ENCODE measurements at regions not wholly inside any gene's neighbourhood (a gene's known extent, or its start where the extent isn't known, plus 50 kb on each side); places are given as distances from the start of the nearest gene placed in this dataset.

DNA sequence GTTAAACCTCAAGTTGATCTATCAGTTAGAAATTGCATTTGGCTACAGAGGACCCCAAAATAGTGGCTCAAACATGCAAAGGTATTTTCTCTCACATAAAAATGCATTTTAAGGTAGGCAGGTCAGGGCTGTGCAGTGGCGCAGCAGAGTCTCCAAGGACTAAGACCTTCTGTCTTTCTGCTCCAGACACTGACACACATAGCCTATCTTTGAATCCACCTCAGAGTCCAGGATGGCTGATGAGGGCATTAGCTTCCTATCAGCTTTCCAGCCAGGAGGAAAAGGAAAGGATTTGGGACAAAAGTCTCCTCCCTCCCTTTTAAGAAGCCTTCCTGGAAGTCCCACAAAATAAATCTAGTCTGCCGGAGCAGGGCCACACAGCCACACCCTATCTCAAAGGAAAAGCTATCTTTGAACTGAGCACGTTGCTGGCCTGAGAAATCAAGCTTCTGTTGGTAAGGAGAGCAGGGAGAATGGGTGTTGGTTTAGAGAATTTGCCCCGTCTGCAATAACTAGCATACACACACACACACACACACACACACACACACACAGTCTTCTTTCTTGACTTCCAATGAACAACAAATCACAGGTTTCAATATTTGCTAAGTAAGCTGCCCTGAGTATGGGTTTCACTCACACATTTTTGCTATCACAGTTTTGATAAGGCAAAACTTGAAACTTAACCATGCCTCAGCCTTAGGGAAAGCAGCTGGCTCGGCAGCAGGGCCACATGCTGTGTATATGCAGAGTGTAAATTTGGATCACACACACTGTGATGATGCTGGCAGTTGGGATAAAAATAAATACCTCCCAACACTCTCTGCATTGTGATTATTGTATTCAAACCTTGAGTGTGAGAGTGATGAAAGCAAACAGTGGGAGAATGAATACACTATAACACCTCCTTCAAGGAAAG, 116.6 kb upstream of the MAP3K1 start:
- DNase-seq (no peak), ATAC-seq (no peak)
- intact Hi-C loops (cut with DNase I, micrococcal nuclease) = no loop called here

DNA sequence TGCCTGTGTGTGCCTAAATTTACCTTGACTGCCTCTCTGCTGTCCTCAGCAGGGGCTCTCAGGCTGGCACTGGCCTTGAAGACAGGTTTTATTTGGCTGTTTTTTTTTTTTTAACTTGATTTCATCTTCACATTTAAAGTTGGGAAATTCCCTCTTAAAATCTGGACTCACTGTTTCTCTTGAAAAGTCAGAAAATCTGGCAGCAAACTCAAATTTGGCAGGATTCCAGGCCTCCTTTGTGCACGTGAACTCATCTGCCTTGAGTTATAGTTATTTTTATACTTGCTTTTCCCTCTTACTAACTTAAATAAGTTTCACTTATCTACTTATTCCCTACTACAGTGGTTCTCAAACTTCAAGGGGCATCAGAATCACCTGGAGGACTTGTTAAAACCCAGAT, 118.4 kb upstream of the MAP3K1 start:
- intact Hi-C loops (cut with DNase I, micrococcal nuclease) = no loop called here
- DNase-seq = no peak
- ATAC-seq = no peak

DNA sequence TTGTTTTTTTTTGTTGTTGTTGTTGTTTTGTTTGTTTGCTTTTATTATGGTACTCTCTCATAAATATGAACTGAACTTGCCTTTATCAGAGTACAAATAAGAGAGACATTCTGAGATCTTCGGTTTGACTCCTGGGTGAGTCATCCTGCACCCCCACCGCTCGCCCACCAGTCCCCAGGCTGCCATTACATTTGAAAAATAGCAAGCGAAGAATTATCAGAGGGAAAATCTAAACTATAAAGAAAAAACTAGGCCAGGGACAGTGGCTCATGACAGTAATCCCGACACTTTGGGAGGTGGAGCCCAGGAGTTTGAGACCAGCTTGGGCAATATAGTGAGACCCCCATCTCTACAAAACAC, 122.1 kb upstream of the MAP3K1 start:
- intact Hi-C loops (cut with DNase I, micrococcal nuclease) = no loop called here

DNA sequence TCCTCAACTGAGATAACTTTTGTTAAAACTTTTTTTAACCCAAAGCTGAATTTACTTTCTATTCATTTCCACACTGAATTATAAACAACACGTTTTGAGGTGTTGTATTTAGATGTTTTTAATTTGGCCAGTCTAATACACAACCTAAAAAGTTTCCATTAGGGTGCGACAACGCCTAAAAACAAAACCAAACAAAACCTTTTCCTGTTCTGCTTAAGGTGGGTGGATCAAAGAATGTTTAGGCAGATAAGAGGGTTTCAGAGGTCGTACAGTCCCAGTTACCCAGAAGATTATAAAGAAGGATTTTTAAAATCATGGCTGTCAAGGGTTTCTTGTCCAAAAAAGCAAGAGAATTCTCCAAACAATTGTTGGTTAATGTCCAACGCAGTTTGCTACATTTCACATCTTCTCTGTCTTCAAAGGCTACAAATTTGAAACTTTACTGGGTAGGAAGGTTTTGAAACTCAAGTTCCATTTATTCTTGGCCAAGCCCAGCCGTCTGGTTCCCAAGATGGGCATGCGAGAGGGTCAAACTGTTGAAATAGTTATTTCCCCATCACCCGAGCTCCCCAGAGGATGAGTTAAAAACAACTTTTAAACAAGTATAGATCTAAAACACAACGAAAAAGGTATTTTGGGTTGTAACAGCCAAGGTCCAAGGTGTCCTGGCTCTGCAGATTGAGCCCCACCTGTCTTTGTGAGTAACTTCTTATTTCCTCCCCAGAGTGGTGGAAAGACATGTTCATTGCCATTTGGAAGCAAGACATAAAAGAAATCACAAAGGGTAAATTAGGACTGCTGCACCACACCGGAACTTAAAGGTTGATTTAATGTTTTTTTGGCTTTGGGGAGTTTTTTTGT, 122.8 kb upstream of the MAP3K1 start:
- intact Hi-C loops (cut with DNase I, micrococcal nuclease) = no loop called here
- no peak for DNase-seq
- ATAC-seq = no peak

More for the DNA sequence above, 122.1 kb upstream of the MAP3K1 start:
- ATAC-seq (no peak), DNase-seq (no peak)

DNA sequence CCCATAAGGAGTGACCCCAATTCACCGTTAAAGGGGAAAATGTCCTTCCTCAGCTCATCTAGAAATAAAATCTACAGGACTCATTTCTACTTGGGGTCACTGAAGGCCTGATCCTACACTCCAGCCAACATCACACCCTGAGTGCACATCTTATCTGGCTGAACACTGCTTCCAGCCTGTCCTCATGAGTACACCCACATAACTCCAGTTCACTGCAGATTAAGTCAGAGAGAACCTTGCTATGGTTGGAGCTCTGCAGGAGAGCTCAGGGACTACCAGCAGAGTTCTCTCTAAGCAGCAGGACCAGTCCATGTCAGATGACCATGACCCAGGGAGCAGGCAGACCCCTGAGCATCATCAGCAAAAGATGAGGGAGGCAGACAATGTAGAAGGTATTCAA, 126.9 kb upstream of the MAP3K1 start:
- ATAC-seq (no peak), DNase-seq (no peak)
- intact Hi-C loops (cut with DNase I, micrococcal nuclease) = no loop called here

DNA sequence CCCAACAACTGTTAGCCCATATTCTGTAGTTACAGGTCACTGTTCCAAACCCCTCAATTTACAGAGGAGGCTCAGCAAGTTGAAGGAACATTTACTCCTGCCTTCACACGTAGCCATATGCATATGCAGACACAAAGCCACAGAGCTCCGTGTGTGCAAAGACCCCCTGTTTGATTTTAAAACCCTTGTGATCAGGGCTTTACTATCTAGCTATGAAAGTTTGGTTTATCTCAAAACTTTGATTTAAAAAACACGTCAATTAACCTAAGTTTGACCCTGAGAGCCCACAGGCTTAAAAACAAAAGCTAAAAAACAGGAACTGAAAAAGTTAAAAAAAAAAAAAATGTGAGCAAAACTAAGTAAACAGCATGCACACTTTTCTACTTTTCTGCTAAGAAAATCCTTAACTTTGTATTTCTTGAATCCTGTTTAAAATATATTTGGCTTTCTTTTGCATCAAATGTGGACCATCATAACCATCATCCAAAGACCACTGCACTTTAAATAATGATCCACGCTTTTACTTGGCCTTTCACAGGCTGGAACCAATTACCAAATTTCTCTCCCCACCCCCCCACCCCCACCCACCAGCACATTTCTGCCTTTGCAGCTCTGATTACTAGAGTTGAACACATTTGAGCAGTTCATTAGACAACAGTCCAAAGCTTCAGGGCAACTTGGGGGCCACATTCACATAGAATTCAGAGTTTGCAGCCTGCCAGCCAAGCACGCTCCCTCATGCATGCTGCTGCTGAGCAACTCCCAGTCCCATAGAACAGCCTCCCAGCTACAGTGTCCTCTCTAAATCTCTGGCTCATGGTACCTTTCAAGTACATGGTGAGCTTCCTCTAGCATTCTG, 128.8 kb upstream of the MAP3K1 start:
- DNase-seq (no peak), ATAC-seq (no peak)
- intact Hi-C loops (cut with DNase I, micrococcal nuclease) = no loop called here

DNA sequence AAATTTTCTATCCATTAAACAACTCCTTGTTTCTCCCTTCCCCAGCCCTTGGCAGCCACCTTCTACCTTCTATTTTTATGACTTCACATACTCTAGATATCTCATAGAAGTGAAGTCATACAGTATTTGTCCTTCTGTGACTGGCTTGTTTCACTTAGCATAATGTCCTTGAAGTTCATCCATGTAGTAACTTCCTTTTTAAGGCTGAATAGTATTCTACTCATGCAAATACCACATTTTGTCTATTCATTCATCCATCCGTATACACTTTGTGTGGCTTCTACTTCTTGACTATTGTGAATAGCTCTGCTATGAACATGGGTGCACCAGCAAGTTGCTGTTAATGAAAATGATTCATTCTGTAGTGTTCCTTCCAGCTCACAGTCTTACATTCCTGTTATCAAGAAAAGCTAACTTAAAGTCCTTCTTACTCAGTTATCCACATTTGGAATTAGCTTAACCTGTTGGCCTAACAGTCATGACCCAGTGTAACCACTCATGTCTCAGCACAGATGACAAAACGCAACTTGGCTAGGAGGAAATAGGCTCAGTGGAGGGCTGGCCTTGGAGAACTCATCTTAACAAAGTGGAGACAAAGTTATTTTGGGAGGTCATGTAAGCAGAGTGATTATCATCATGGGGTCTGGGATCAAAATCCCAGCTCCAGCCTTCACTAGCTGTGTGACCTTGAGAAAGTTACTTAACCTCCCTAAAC, 129.7 kb upstream of the MAP3K1 start:
- DNase-seq (no peak), ATAC-seq (no peak)
- intact Hi-C loops (cut with DNase I, micrococcal nuclease) = no loop called here

DNA sequence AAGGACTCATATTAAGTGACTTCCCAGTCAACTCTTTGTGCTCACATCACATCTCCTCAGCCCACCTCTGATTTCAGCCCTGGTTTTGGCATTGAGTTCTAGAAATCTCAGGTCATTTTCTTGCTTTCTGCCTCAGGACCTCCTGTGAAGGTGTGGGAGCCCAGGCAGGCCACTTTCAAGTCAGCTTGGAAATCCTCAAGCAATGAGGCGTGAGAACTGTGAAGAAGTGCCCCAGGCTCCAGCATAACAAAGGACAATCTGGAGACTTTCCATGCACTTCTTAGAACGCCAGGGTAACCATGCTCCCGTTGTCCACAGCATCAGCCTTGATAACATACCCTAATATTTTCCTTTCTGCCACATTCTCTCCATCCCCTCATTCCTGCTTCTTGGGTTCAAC, 131.2 kb upstream of the MAP3K1 start:
- intact Hi-C loops (cut with DNase I, micrococcal nuclease) = no loop called here
- DNase-seq (no peak), ATAC-seq (no peak)

DNA sequence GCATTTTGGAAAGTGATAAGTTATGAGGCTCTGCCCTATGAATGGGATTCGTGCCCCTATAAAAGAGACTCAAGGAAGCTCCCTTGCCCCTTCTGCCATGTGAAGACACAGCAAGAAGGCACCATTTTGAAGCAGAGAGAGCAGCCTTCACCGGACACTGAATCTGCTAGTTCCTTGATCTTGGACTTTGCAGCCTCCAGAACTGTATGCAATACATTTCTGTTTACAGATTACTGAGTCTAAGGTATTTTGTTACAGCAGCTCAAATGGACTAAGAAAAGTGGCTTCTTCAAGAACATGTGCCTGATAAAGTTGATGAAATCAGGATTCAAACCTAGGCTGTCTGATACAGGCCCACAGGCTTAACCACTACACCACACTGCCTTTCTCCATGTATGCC, 131.6 kb upstream of the MAP3K1 start:
- intact Hi-C loops (cut with DNase I, micrococcal nuclease) = no loop called here
- ATAC-seq (no peak), DNase-seq (no peak)

DNA sequence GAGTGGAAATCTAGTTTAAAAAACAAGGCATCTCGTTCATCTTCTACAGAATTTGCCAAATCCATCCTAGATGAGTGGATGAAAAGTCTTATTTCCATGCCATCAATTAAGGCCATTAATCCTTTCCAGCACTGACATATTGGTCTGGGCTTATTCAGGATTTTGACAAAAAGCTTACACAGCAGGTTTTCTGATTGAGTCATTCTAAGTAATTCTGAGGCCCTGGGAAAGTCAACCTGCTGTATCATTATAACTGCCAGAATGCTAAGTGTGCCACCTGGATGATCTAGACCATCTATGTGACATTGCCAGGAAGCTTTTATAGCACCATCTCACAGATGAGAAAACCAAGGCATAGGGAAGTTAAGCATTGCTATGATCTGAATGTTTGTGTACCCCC, 132.1 kb upstream of the MAP3K1 start:
- DNase-seq = no peak
- intact Hi-C loops (cut with DNase I, micrococcal nuclease) = no loop called here
- ATAC-seq = no peak

DNA sequence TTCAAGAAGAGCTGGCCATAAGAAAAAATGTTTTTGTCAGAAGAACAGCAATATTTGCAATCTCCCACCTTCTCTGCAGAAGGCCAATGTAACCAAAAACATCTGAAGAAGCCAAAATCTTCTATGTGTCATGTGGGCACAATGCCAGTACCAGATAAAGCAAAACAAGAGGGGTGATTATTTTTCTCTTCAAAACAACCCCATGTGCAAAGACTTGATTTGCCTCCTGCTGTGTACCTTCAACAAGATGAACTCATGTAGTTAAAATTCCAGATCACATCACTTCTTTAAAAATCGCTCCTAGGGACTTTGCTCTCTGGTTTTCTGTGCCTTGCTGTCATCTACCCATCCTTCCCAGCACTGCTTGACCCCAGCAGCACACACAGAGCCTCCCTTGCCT, 134.0 kb upstream of the MAP3K1 start:
- no peak for ATAC-seq
- intact Hi-C loops (cut with DNase I, micrococcal nuclease) = no loop called here
- no peak for DNase-seq

DNA sequence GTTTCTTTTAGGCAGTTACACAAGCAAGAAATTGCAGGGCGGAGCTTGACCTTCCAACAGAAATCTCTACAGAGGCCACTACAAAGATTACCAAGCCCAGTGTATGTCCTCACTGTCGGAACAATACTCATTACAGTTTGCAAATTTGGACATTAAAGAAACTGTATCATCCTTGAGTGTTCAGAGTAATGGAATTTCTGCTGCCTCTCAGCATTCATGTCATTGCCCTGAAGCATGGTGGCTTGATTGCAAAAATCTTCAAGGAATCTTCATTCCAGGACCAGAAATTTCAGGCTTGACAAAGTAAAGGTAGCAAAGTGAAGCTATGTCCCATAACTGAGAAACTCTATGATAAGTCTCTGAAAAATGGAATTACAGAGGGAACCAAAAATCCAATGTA, 134.6 kb upstream of the MAP3K1 start:
- ATAC-seq (no peak), DNase-seq (no peak)
- intact Hi-C loops (cut with DNase I, micrococcal nuclease) = no loop called here

DNA sequence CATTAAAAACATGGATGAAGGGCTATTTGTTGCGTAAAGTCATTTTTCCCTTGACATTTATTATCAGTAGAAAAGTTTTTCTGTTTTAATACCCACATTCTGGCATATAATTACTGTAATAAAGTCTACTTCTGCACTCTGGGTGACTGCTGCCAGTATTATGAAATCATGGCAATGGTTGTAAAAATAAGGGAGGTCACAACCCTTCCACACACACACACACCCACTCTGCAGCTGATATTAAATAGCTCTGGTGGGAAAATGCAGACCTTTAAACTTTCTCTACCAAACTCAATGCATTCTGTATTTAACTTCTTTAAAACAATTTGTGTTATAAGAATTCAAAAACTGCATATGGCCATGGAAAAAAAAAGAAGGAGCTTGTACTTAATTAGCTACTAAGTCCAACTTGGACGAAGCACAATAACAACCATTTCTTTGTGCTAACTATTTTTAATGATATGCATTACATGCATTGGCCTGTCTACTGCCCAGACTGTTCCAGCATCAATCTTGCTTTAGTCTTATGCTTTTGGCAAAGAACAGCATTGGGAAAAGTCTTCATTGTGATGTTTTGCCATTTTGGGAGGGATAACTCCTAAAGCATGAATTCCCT, 137.6 kb upstream of the MAP3K1 start:
- intact Hi-C loops (cut with DNase I, micrococcal nuclease) = no loop called here
- DNase-seq (no peak), ATAC-seq (no peak)

DNA sequence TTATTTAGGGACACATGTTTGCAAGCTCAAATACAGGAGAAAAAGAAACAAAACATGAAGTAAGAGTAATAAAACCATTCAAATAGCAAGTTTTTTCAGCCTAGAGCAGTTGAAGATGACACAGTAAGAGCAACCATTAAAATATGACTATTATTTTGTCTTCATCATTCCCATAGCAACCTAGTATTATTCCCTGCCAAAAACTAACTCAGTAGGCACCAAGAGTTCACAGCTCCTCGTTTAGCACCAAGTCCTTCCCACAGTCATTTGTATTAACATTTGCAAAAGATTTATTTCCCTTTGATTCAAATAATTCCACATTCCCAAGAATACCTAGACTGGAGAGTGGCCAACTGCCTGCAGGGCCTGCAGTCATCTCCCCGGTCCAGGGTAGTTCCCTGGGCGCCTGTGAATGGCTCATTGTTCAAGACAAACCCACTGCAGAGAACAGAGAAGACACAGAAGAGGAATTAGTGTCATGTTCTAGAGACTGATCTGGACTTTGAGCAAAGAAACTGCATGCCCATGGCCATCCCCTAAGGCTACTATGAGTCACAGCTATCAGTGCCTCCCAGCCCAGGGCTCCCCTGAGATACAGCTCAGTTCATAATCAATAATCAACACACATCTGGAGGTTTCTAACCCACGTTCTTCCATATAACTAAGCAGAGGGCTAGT, 139.1 kb upstream of the MAP3K1 start:
- ATAC-seq (no peak), DNase-seq (no peak)
- intact Hi-C loops (cut with DNase I, micrococcal nuclease) = no loop called here

DNA sequence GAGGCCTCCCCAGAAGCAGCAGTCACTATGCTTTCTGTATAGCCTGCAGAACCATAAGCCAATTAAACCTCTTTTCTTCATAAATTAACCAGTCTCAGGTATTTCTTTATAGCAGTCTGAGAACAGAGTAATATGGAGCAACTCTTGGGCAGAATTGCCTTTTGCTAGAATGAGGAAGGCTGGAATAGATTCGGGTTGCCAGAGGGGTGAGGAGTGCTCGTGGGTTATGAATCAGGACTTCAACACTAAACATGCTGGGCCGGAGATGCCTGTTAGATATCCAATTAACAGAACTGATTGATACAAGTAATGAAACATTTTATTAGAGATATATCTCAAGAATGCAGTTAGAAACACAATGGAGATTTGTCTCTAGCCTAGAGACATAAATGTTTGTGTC, 140.9 kb upstream of the MAP3K1 start:
- ATAC-seq = no peak
- intact Hi-C loops (cut with DNase I, micrococcal nuclease) = no loop called here
- no peak for DNase-seq

DNA sequence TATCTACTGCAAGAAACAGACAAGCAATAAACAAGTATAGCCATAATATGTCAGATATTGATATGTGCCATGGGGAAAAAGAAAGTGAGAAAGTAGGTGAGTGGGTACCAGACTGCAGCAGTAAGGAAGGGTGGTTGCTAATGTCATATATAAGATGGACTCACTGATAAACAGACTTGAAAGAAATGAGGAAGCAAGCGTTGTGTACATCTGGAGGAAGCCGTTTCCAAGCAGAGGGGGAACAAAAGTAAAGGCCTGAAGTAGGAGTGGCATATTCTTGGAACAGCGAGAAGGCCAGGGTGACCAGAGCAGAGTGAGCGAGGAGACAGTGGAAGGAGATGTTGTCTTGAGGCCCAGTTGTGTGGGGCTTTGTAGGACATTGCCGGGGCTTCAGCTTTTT, 142.2 kb upstream of the MAP3K1 start:
- DNase-seq (no peak), ATAC-seq (no peak)
- intact Hi-C loops (cut with DNase I, micrococcal nuclease) = no loop called here

DNA sequence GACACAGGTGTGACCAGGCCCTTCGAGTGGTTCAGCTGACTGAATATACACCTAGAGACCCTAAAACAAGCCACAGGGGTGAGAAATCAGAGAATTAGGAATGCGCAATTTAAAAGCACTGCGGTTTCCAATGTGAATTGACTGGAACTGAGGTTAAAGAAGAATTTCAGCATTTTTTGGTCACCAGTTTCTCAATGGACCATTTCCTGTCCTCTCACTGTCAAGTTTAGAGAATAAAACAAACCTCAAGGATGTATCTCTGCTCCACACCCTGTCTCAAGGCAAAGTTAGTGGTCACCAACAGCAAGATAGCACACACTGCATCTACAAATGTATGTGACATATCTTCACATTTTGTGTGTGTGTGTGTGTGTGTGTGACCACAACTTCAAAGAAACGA, 143.8 kb upstream of the MAP3K1 start:
- intact Hi-C loops (cut with DNase I, micrococcal nuclease) = no loop called here
- DNase-seq (no peak), ATAC-seq (no peak)

DNA sequence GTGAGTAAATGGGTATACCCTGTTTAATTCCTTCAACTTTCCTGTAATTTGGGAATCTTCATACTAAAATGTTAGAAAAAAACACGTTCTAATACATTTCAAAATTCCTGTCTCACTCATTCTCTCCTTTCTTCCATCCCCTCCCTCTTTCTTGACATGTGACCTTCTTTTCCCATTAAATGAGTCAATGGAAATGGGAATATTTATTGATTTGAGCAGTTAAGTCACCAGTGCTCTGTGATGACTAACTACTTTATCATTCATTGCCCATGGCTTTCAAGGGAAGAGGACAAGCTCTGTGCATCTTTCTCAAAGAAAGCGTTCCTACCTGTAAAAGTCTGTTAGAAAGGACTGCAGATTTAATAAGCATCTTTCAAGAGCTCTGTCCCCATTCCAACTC, 144.4 kb upstream of the MAP3K1 start:
- intact Hi-C loops (cut with DNase I, micrococcal nuclease) = no loop called here
- no peak for DNase-seq

More for the DNA sequence above, 144.4 kb upstream of the MAP3K1 start:
- no peak for ATAC-seq
